OCI-LY3 (cell line): ENCODE measurements at regions not wholly inside any gene's neighbourhood (a gene's known extent, or its start where the extent isn't known, plus 50 kb on each side); places are given as distances from the start of the nearest gene placed in this dataset.

Experiments used
- CTCF ChIP-seq: fragments of 200-600, 300-600 bp; sonication (generic); IDR thresholded peaks from 2 replicates; pipeline ENCODE4 v1.5.1; 2014; ENCODE audit warnings: antibody characterized with exemption, low read length, low read depth
- EZH2phosphoT487 ChIP-seq: fragments of 200-600 bp; shearing (Covaris generic); IDR thresholded peaks from 2 replicates; pipeline ENCODE4 v1.6.1; 2018; ENCODE audit warnings: antibody characterized with exemption, mixed run types, low read depth

GRCh38 chr2:176589825-176590440 is 320.7 kb downstream of the MTX2 start:
- no peak for TF ChIP-seq CTCF
- no peak for TF ChIP-seq EZH2phosphoT487
